HEK293T (cell line): ENCODE measurements at regions not wholly inside any gene's neighbourhood (a gene's known extent, or its start where the extent isn't known, plus 50 kb on each side); places are given as distances from the start of the nearest gene placed in this dataset.

Source experiments
- CTCF ChIA-PET: fragments of 350-600 bp; formaldehyde crosslinking; extraction: SDS; loops from one replicate; lab custom pipeline; 2021; ENCODE audit warnings: antibody characterized with exemption, inconsistent platforms; lab: Yijun Ruan, JAX
- POLR2A ChIA-PET: fragments of 350-600 bp; formaldehyde crosslinking; extraction: SDS; loops from one replicate; lab custom pipeline; 2020; ENCODE audit warnings: antibody characterized with exemption, inconsistent platforms; lab: Yijun Ruan, JAX
- DNase-seq: peaks from one replicate; pipeline ENCODE4 v3.0.0; 2012; ENCODE audit warnings: mixed read lengths; ENCODE audit errors: extremely low spot score
- ARNT ChIP-seq: fragments of 450-650 bp; IDR thresholded peaks from 2 replicates; pipeline ENCODE4 v1.6.1; 2017; ENCODE audit warnings: mild to moderate bottlenecking
- BHLHE40 ChIP-seq: fragments of 450-650 bp; IDR thresholded peaks from 2 replicates; pipeline ENCODE4 v1.6.1; 2016; ENCODE audit warnings: mild to moderate bottlenecking, moderate library complexity, borderline replicate concordance
- CTBP1 ChIP-seq: fragments of 450-650 bp; IDR thresholded peaks from 2 replicates; pipeline ENCODE4 v1.6.1; 2016; ENCODE audit warnings: borderline replicate concordance
- ELF4 ChIP-seq: fragments of 450-650 bp; IDR thresholded peaks from 2 replicates; pipeline ENCODE4 v1.6.1; 2017; ENCODE audit warnings: antibody characterized with exemption
- FOXA1 ChIP-seq: fragments of 450-650 bp; IDR thresholded peaks from 2 replicates; pipeline ENCODE4 v1.6.1; 2016; ENCODE audit warnings: mild to moderate bottlenecking
- FOXK2 ChIP-seq: fragments of 450-650 bp; IDR thresholded peaks from 2 replicates; pipeline ENCODE4 v1.6.1; 2016; ENCODE audit warnings: mild to moderate bottlenecking
- FOXM1 ChIP-seq: fragments of 450-650 bp; IDR thresholded peaks from 2 replicates; pipeline ENCODE4 v1.6.1; 2017; ENCODE audit warnings: mild to moderate bottlenecking, borderline replicate concordance
- HDGF ChIP-seq: fragments of 450-650 bp; IDR thresholded peaks from 2 replicates; pipeline ENCODE4 v1.6.1; 2017; ENCODE audit warnings: antibody characterized with exemption, borderline replicate concordance
- L3MBTL2 ChIP-seq: fragments of 450-650 bp; conservative IDR thresholded peaks from 2 replicates; pipeline ENCODE4 v1.6.1; 2016; ENCODE audit warnings: mild to moderate bottlenecking
- LEF1 ChIP-seq: fragments of 450-650 bp; IDR thresholded peaks from 2 replicates; pipeline ENCODE4 v1.6.1; 2017; ENCODE audit warnings: mild to moderate bottlenecking, borderline replicate concordance
- NFRKB ChIP-seq: fragments of 450-650 bp; IDR thresholded peaks from 2 replicates; pipeline ENCODE4 v1.6.1; 2016; ENCODE audit warnings: mild to moderate bottlenecking, moderate library complexity
- PKNOX1 ChIP-seq: fragments of 450-650 bp; IDR thresholded peaks from 2 replicates; pipeline ENCODE4 v1.6.1; 2016
- SP1 ChIP-seq: fragments of 450-650 bp; IDR thresholded peaks from 2 replicates; pipeline ENCODE4 v1.6.1; 2017
- SUZ12 ChIP-seq: fragments of 450-650 bp; IDR thresholded peaks from 2 replicates; pipeline ENCODE4 v1.6.1; 2016; ENCODE audit warnings: mild to moderate bottlenecking
- TARDBP ChIP-seq: fragments of 450-650 bp; IDR thresholded peaks from 2 replicates; pipeline ENCODE4 v1.6.1; 2016
- ZNF384 ChIP-seq: fragments of 450-650 bp; IDR thresholded peaks from 2 replicates; pipeline ENCODE4 v1.6.1; 2016

GRCh38 chr14:101708853-101709532 is 52.5 kb upstream of the PPP2R5C start:
- CTCF ChIA-PET, result no interaction called here
- TF ChIP-seq LEF1, result no peak
- TF ChIP-seq PKNOX1, result no peak
- no peak for TF ChIP-seq BHLHE40
- TF ChIP-seq CTBP1, result no peak
- no peak for TF ChIP-seq HDGF
- TF ChIP-seq TARDBP, result no peak
- TF ChIP-seq SUZ12, result no peak
- no peak for TF ChIP-seq NFRKB
- TF ChIP-seq FOXM1, result no peak
- no peak for TF ChIP-seq SP1
- no peak for TF ChIP-seq FOXA1
- TF ChIP-seq ELF4, result no peak
- TF ChIP-seq L3MBTL2, result no peak
- no peak for TF ChIP-seq FOXK2
- TF ChIP-seq ZNF384, result no peak
- TF ChIP-seq ARNT, result no peak
- POLR2A ChIA-PET, result no interaction called here
- DNase-seq, result no peak

DNA sequence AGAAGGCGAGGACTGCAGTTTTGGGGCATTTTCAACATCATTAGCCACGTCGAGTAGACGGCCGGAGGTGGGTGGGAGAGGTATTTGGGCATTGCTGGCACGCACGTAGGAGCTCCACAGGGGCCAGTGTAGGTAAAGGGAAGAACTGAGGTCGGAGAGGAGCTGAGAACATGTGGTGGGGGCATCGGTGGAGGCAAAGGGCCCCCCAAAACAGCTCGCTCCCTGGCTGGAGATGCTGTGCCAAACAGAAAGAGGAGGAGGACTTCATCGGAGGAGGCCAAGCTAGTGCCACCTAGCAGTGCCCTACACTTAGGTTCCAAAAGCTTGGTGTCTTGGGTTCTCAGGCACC is 52.0 kb upstream of the PPP2R5C start:
- no peak for TF ChIP-seq ZNF384
- no peak for TF ChIP-seq FOXA1
- no peak for TF ChIP-seq SUZ12
- TF ChIP-seq NFRKB, result no peak
- TF ChIP-seq ELF4, result no peak
- no peak for TF ChIP-seq BHLHE40
- no peak for TF ChIP-seq SP1
- TF ChIP-seq CTBP1, result no peak
- ChIA-PET CTCF (no interaction called here), POLR2A (interaction anchor here (0.6 kb wide), 1 partner anchor 52 kb away, joined by 3 read pairs; the partner anchor contains the start of gene PPP2R5C)
- DNase-seq, result no peak

- no peak for TF ChIP-seq BHLHE40
- TF ChIP-seq LEF1, result no peak
- no peak for TF ChIP-seq TARDBP
- TF ChIP-seq NFRKB, result no peak
- no peak for TF ChIP-seq PKNOX1
- no peak for TF ChIP-seq ZNF384
- ChIA-PET CTCF (interaction anchor here (0.6 to 0.7 kb wide), 2 partner anchors 9 to 86 kb away, joined by 3 read pairs; no protein-coding TSS in a partner anchor), POLR2A (interaction anchor here (0.6 kb wide), 1 partner anchor 51 kb away, joined by 3 read pairs; the partner anchor contains the start of gene PPP2R5C)
- no peak for DNase-seq
These were observed 51.3 kb upstream of the PPP2R5C start for GRCh38 chr14:101709962-101710931.

DNA sequence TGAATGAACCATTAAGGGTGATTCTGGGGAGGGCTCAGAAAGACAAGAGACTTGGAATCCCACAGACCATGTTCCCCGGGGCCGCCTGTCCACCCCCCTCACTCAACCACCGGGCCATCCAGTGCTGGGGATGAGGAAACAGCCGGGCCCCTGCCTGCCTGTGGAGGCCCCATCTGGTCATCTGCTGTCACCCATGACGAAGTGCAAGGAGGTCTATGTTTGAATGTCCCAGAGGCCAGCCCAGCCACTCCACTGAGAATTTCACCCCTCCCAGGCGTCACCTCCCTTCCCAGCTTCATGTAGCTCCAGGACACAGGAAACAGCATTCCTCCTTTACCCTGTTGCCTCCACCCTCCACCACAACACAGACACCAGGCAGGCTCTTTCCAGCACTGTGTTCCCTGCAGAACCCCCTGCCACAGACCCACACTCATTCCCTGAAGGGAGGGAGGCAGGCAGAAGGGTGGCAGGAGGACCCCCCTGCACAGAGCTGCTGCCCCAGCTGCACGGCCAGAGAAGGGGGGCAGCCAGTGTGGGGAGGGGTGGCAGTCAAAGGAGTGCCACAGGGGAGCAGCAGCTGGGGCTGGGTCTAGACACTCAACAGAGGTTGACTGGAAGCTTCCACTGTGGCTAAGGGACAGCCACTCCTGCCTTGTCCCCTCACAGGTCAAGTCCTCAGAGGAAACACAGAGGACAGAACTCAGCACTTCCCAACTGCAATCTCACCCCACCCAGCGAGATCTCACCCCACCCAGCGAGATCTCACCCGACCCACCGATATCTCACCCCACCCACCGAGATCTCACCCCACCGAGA is 50.3 kb upstream of the PPP2R5C start:
- ChIA-PET CTCF (no interaction called here), POLR2A (no interaction called here)
- TF ChIP-seq NFRKB (no peak), HDGF (no peak), SUZ12 (no peak), FOXM1 (no peak), LEF1 (no peak)
- DNase-seq, result no peak
